ENCODE measurements at regions not wholly inside any gene's neighbourhood (a gene's known extent, or its start where the extent isn't known, plus 50 kb on each side); places are given as distances from the start of the nearest gene placed in this dataset.

DNA sequence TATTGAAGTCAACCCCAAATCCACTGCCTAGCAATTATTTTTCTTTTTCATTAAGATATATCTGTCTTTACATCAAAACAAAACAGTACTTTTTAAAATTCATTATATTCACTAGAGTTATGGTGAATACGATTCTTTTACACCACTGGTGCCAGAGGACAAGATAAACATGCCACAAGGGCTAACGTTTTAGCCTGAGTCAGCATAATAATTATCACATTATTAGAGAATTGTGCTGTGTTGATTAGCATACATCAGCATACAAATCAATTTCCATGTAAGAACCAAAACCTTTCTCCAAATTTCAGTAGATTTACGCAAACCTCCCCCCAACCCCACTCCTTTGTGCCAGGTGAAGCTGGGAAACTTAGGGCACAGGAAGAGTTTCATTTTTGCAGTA lies 131.1 kb upstream of the TMEM106B start:
- no peak for TF ChIP-seq RAD21 (IDR thresholded peaks at IDR 0.05)
- no peak for TF ChIP-seq RXRA (IDR thresholded peaks at IDR 0.05)
- no peak for TF ChIP-seq FOXA1 (IDR thresholded peaks at IDR 0.05)
- TF ChIP-seq GABPA (IDR thresholded peaks at IDR 0.05 in 1 of 2, conservative IDR thresholded peaks at IDR 0.05 in 1 of 2), result no peak
- TF ChIP-seq, protein P1, sequence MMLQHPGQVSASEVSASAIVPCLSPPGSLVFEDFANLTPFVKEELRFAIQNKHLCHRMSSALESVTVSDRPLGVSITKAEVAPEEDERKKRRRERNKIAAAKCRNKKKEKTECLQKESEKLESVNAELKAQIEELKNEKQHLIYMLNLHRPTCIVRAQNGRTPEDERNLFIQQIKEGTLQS (IDR thresholded peaks at IDR 0.05), result no peak
- TF ChIP-seq, protein P2, sequence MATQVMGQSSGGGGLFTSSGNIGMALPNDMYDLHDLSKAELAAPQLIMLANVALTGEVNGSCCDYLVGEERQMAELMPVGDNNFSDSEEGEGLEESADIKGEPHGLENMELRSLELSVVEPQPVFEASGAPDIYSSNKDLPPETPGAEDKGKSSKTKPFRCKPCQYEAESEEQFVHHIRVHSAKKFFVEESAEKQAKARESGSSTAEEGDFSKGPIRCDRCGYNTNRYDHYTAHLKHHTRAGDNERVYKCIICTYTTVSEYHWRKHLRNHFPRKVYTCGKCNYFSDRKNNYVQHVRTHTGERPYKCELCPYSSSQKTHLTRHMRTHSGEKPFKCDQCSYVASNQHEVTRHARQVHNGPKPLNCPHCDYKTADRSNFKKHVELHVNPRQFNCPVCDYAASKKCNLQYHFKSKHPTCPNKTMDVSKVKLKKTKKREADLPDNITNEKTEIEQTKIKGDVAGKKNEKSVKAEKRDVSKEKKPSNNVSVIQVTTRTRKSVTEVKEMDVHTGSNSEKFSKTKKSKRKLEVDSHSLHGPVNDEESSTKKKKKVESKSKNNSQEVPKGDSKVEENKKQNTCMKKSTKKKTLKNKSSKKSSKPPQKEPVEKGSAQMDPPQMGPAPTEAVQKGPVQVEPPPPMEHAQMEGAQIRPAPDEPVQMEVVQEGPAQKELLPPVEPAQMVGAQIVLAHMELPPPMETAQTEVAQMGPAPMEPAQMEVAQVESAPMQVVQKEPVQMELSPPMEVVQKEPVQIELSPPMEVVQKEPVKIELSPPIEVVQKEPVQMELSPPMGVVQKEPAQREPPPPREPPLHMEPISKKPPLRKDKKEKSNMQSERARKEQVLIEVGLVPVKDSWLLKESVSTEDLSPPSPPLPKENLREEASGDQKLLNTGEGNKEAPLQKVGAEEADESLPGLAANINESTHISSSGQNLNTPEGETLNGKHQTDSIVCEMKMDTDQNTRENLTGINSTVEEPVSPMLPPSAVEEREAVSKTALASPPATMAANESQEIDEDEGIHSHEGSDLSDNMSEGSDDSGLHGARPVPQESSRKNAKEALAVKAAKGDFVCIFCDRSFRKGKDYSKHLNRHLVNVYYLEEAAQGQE (IDR thresholded peaks at IDR 0.05), result no peak
- no peak for TF ChIP-seq NR2F2 (IDR thresholded peaks at IDR 0.05)
- no peak overlapping the region for H3K4me3 ChIP-seq (ENCODE audit: low read depth in 1 of 3, low read length in 3 of 3)
- H3K27me3 ChIP-seq (ENCODE audit: control insufficient read depth in 4 of 4, insufficient read depth in 4 of 4, low read length in 3 of 4), result peaks cover 0 to 6% (median 2%) of the 10 kb centered on the region in 4 donors
- peaks cover 3 to 7% (median 5%) of the 10 kb centered on the region in 4 donors for H3K9me3 ChIP-seq (ENCODE audit: control insufficient read depth in 4 of 4, low read length in 3 of 4)
- DNase-seq (ENCODE audit: low spot score), result no peak
- no peaks in the 10 kb centered on the region for H3K36me3 ChIP-seq (ENCODE audit: control insufficient read depth in 4 of 4, insufficient read depth in 3 of 4, low read depth in 1 of 4, low read length in 3 of 4)
- no peak overlapping the region for H3K9ac ChIP-seq (ENCODE audit: low read depth in 1 of 2, low read length in 2 of 2)
- 61% methylated on average over 3 of the region's 3 CpGs for WGBS
- H3K27ac ChIP-seq (ENCODE audit: low read depth in 1 of 2, low read length in 2 of 2), result no peak overlapping the region
- H3K4me1 ChIP-seq (ENCODE audit: control insufficient read depth in 4 of 4, insufficient read depth in 4 of 4, low read length in 3 of 4), result no peaks in the 10 kb centered on the region

DNA sequence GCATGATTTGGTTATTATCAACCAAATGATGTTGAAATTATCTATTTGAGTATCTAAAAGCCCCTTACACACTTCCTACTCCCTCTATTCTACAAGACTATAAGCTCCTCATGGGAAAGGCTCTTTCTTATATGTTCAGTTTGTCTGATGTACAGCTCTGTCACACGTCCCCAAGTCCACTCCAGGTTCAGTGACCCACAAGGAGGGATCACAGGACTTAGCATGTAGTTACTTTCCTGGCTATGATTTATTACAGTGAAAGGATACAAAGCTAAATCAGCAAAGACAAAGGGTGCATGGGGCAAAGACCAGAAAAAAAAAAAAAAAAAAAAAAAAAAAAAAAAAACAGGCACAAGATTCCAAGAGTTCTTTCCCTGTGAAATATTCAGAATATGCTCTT lies 125.6 kb upstream of the TMEM106B start:
- no peaks in the 10 kb centered on the region for H3K4me1 ChIP-seq (ENCODE audit: control insufficient read depth in 4 of 4, insufficient read depth in 4 of 4, low read length in 3 of 4)
- no peak overlapping the region for H3K4me3 ChIP-seq (ENCODE audit: low read depth in 1 of 3, low read length in 3 of 3)
- TF ChIP-seq, protein P3, sequence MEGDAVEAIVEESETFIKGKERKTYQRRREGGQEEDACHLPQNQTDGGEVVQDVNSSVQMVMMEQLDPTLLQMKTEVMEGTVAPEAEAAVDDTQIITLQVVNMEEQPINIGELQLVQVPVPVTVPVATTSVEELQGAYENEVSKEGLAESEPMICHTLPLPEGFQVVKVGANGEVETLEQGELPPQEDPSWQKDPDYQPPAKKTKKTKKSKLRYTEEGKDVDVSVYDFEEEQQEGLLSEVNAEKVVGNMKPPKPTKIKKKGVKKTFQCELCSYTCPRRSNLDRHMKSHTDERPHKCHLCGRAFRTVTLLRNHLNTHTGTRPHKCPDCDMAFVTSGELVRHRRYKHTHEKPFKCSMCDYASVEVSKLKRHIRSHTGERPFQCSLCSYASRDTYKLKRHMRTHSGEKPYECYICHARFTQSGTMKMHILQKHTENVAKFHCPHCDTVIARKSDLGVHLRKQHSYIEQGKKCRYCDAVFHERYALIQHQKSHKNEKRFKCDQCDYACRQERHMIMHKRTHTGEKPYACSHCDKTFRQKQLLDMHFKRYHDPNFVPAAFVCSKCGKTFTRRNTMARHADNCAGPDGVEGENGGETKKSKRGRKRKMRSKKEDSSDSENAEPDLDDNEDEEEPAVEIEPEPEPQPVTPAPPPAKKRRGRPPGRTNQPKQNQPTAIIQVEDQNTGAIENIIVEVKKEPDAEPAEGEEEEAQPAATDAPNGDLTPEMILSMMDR (IDR thresholded peaks at IDR 0.05; ENCODE audit: low read depth, low read length, missing input control), result no peak
- no peak for TF ChIP-seq GABPA (IDR thresholded peaks at IDR 0.05 in 1 of 2, conservative IDR thresholded peaks at IDR 0.05 in 1 of 2)
- TF ChIP-seq, protein P1 (IDR thresholded peaks at IDR 0.05), result no peak
- no peak for TF ChIP-seq FOXA2 (IDR thresholded peaks at IDR 0.05)
- no peak for TF ChIP-seq FOXA1 (IDR thresholded peaks at IDR 0.05)
- no peak for TF ChIP-seq EGR1 (IDR thresholded peaks at IDR 0.05; ENCODE audit: low read depth in 2 of 2)
- DNase-seq (ENCODE audit: low spot score), result no peak
- no peak overlapping the region for H3K9ac ChIP-seq (ENCODE audit: low read depth in 1 of 2, low read length in 2 of 2)
- WGBS, result 55% methylated on average over 1 of the region's 1 CpG
- peaks cover 0 to 4% (median 0%) of the 10 kb centered on the region in 4 donors for H3K9me3 ChIP-seq (ENCODE audit: control insufficient read depth in 4 of 4, low read length in 3 of 4)
- H3K27ac ChIP-seq (ENCODE audit: low read depth in 1 of 2, low read length in 2 of 2), result no peak overlapping the region
- H3K36me3 ChIP-seq (ENCODE audit: control insufficient read depth in 4 of 4, insufficient read depth in 3 of 4, low read depth in 1 of 4, low read length in 3 of 4), result no peaks in the 10 kb centered on the region
- H3K27me3 ChIP-seq (ENCODE audit: control insufficient read depth in 4 of 4, insufficient read depth in 4 of 4, low read length in 3 of 4), result no peaks in the 10 kb centered on the region

Data from liver (tissue), 8 donors.